Lung microvascular endothelial cell (primary cell): ENCODE measurements at regions not wholly inside any gene's neighbourhood (a gene's known extent, or its start where the extent isn't known, plus 50 kb on each side); places are given as distances from the start of the nearest gene placed in this dataset.
"Not testable (repeated sequence)": the region's sequence is repeated elsewhere in the genome, so short reads cannot be mapped to it uniquely, and the experiment has no call there.

Source experiments
- DNase-seq, 2 donors: peaks; one replicate each; pipeline versions ENCODE4 v3.0.0 to v3.0.0-alpha.2; 2010; ENCODE audit warnings: low read depth in 2 of 2

DNA sequence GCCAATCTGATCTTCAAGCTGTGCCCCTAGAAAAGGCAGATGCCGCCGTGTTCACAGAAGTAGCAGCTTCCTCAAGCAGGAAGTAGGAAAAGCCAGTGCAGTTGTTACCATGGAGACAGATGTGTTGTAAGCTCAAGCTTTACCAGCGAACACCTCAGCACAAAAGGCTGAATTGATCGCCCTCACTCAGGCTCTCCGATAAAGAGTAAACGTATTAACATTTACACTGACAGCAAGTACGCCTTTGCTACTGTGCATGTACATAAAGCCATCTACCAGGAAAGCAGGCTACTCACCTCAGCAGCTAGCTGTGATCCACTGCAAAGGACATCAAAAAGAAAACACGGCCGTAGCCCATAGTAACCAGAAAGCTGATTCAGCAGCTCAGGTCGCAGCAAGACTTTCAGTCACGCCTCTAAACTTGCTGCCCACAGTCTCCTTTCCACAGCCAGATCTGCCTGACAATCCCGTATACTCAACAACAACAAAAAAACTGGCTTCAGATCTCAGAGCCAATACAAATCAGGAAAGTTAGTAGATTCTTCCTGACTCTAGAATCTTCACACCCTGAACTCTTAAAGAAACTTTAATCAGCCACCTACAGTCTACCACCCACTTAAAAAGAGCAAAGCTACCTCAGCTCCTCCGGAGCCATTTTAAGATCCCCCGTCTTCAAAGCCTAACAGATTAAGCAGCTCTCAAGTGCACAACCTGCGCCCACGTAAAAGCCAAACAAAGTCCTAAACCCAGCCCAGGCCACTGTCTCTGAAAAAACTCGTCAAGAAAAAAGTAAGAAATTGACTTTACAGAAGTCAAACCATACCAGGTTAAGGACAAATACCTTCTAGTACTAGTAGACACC is 160.0 kb downstream of the DEFB131A start:
- DNase-seq: not testable (repeated sequence)

DNA sequence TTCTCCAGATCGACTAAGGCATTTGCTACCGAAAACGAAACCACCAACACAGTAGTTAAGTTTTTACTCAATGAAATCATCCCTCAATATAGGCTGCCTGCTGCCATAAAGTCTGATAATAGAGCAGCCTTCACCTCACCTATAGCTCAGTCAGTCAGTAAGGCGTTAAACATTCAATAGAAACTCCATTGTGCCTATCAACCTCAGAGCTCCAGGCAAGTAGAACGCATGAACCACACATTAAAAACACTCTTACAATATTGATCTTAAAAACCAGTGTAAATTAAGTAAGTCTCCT is 160.6 kb downstream of the DEFB131A start:
- not testable (repeated sequence) for DNase-seq

DNA sequence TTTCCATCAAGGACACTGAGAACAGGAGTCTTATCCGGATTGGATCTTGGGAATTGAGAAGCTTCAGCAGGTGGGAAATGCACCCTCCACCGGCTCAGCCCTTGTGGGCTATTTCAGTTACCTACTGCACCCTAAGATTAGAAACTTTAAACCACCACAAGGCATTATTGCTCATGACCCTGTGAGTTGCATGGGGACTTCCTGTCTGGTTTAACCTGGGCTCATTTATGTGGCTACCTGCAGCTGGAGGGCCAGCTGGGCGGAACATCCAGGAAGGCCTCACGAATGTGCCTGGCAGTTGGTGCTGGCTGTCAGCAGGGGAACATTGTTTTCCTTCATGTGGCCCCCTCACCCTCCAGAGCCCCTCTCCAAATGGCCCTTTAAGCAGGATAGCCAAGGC is 164.1 kb downstream of the DEFB131A start:
- DNase-seq: no peak

DNA sequence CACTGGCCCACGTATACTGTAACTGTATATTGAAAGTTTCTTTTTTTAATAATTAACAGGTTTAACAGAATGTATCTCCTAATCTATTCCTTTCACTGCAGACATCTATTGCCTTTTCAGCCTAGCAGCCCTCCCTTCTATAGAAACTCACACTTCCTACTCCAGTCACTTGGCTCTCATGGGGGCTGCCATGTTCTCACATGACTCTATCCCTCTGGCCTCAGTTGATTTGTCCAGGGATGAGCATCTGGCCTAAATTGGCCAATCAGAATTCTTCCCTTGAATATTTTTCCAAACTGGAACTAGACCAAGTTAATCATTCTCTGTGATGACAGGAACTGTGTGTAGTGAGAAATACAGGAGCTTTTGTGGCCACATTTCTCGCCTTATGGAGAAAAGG is 166.1 kb downstream of the DEFB131A start:
- not testable (repeated sequence) for DNase-seq

DNA sequence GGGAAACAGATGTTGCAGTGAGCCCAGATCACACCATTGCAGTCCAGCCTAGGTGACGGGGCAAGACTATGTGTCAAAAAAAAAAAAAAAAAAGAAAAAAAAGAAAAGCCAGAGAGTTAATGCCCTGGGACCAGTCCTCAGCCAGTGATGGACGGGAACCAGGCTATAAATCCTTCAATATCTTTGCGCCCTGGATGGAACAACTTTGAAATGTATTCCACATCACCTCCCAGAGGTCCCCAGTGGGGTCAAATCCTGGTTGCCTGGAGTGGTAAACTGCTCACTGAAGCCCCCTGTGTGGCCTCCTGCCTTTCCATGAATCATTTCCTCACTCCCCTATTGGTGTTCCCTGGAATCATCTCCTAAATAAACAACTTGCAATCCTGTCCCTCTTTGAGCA is 166.9 kb downstream of the DEFB131A start:
- DNase-seq: no peak

DNA sequence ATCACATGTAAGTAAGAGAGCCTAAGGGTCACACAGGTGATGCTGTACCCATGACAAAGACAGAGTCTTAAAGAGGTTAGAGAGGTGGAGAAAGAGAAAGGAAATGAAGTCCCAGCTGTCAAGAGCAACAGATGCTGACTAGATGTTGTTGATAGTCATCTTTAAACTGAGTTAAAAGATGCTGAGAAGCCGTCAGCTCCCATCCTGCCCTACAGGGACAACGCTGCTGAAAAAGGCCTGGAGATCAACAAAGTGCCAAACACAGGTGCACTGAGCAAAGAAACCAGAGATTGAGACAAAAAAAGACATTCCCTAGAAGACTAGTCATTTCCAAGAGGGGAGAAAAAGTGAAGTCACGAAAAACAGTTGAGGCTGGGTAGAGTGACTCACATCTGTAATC is 145.0 kb upstream of the DRD5 start:
- not testable (repeated sequence) for DNase-seq

DNA sequence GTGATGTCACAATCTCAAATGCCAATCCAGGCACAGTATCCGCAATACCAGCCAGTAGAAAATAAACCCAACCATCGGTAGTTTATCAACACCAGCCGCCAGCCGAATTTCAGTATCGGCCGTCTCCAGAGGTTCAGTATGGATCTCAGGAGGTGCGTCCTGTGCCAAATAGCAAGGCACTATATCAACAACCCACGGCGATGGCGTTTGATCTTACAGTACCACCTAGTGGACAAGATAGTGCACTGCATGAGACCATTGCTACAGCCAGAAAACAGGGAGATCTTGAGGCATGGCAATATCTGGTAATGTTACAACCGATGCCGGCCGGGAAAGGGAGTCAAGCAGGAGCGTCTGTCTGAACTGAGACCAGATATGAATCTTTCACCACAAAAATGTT is 121.8 kb upstream of the DRD5 start:
- peak in 1 of 2 donors; percentile 1 for DNase-seq

DNA sequence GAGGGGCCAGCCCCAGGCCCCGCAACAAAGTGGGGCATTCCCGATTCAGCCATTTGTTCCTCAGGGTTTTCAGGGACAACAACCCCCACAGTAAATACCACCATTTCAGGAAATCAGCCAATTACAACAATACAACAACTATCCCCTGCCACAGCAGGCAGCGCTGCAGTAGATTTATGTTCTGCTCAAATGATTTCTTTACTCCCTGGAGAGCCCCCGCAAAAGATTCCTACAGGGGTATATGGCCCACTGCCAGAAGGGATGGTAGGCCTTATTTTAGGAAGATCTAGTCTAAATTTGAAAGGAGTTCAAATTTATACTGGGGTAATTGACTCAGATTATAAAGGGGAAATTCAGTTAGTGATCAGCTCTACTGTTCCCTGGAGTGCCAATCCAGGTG is 120.5 kb upstream of the DRD5 start:
- peak in 1 of 2 donors; percentile 20 for DNase-seq

DNA sequence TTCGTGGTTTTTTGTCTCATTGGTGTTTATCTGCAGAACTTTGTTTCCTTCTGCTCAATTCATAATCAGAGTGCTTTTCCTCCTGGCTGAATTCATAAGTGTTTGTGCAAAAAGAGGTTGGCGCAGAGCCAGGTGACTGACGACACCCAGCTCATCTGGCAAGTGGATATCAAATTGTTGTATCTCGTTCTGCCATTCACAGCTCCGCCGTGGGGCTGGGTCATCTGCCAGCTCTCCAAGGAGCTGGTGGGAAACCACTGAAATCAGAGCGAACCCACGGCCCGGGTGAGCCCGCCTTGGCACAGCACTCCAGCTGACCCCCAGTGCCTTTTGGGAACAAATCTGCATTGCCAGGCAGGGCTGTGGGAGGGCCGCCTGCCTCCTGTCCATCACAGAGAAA is 110.7 kb upstream of the DRD5 start:
- DNase-seq: not testable (repeated sequence)

DNA sequence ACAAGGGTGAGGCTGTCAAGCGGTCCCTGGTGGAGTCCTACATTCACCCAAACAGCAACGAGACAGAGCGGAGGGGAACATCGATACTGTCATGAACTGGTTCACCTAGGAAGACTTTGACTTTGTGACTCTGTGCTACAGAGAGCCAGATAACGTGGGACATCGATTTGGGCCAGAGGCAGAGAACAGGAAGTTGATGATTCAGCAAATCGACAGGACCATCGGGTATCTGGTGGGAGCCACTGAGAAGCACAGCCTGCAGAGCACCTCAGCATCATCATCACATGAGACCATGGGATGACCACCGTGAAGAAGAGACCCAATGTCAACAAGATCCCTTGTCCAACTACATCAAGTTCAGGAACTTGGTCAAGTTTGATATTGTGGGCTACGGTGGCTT is 104.1 kb upstream of the DRD5 start:
- not testable (repeated sequence) for DNase-seq

DNA sequence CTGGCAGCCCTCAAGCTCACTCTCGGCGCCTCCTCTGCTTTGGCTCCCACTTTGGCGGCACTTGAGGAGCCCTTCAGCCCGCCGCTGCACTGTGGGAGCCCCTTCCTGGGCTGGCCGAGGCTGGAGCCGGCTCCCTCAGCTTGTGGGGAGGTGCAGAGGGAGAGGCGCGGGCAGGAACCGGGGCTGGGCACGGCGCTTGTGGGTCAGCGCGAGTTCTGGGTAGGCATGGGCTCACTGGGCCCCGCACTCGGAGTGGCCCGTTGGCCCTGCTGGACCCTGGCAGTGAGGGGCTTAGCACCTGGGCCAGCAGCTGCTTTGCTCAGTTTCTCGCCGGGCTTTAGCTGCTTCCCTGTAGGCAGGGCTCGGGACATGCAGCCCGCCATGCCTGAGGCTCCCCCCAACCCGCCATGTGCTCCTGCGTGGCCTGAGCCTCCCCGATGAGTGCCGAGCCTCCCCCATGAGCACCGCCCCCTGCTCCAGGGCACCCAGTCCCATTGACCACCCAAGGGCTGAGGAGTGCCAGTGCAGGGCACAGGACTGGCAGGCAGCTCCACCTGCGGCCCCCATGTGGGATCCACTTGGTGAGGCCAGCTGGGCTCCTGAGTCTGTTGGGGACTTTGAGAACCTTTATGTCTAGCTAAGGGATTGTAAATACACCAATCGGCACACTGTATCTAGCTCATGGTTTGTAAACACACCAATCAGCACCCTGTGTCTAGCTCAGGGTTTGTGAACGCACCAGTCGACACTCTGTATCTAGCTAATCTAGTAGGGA is 101.5 kb upstream of the DRD5 start:
- no peak for DNase-seq

DNA sequence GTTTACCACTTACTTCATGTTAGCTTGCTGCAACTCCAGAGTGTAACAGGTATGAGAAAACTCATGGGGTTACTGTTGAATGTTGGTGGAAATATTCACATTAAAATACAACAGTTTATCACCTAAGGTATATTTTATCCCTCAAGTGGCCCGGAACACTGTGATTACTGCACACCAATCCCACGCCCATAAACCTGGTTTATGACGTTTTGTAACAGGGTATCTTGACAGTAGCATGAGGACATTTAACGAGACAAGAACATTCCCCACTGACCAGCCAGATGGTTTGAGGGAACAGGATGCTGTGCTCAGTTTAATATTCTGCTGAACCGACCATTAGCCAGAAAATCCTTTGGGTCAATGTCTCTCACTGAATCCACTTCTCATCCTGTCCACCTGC is 98.3 kb upstream of the DRD5 start:
- not testable (repeated sequence) for DNase-seq

DNA sequence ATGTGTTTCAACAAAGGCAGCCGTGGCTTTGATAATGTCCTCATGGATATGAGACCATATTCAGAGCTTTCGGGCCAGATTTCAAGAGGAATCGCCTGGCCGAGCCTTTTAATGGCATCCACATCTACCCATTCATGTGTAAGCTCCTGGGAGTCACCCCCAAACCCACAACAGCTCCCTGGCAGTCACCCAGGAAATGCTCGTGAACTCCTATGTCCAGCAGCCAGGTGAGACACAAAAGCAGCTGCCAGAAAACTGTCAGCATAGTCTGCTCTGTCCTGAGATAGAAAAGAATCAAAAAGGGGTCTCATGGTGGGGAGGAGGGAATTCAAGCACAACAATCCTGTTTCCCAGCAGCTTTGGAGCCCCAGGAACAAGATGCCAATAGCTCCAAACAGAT is 96.4 kb upstream of the DRD5 start:
- not testable (repeated sequence) for DNase-seq

DNA sequence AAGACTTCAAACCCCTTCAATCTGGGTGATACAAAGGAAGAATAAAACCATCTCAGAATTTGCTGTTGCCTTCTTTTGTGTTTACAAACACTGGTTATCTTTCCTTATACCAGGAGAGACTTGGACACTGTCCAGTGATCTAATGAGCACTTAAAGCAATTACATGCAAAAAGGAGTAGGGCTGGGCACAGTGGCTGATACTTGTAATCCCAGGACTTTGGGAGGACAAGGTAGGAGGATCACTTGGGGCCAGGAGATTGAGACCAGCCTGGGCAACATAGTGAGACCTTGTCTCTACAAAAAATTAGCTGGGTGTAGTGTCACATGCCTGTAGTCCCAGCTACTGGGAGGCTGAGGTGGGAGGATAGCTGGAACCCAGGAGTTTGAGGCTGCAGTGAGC is 95.7 kb upstream of the DRD5 start:
- DNase-seq: no peak

DNA sequence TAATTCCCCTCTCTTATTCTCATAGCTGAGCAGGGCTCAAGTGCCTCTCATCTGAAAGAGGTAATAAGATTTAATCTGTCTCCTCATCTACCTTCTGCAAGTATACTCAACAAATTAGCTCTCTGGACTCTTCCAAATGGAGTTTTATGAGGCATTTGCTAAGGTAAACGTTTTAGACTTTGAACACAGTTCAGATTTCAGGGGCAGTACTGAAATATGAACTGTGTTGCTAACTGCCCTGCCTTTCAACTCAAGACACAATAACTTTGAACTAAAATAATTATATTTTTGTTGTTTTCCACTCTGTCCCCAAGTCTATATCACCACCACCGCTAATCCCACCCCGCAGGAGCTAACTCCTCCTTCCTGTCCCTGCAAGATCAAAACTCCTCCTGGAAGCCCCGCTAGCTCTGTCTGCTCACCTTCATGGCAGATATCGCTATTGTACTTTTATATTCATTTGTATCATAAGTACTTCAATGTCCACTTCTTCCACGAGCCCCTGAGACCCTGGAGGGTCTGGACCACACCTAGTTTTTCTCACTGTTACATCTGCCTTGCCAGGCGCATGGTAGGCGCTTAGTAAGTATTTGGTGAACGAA is 90.7 kb upstream of the DRD5 start:
- not testable (repeated sequence) for DNase-seq

DNA sequence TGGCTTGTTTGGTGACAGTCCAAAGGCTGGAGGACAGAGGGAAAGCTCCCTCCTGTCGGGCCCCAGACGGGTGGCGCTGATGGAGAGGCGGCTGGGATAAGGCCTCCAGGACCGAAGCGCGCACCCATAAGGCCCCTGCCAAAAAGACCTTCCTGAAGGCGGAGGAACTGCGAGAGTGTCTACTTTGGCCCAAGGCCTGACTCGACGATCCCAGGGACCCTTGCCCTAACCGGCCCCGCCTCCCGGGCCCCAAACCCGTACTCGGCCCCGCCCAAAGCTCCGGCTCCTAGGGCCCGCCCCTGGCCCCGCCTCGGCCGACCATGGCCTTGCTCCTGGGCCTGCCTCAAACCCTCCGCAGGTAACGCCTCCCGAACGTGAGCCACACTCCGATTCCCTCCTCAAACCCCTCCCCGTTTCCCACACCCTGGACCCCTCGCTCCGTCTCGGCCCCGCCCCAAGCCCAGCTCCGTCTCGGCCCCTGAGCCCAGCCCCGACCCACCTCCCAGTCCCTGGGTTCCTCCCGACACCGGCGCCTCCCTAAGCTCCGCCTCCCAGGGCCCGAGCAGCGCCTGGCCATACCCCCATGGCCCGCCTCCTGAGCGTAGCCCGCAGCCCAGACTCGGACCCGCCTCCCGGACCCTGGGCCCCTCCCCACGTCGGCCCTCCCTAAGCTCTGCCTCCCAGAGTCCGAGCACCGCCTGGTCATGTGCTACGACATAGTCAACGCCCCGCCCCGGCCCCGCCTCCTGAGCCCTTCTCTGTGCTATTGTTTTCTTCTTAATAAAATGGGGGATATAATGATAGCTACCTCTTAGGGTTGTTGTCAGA is 90.0 kb upstream of the DRD5 start:
- peak; percentile 83 to 92 for DNase-seq

DNA sequence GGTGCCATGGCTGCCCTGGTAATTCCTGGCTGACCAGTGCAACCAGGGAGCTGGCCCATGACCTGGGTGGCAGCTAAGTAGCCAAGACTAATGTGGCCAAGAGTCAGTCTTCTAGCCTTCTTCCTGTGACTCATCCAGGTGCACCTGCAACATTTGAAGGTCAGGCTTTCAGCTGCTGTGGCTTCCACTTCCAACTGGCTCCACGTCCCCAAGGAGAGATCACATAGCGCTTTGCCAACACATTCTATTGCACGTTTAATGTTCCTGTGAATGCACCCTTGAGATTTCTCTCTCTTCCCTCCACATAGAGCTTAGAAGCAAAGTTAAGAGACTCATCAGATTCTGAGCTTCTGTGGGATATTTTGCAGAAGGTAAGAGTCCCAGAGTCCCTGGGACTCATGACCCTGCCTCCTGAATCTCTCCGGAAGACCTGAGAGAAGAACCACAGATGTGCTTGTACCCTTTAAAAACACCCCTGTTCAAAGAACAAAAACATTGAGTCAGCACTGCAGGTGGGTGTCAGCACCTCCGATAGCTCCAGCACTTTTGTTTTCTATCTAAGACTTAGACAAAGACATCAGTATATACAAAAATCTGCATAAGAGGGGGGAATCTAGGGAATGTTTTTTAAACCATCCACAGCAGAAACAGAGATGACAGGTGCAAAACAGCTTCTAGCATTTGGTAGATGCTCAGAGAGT is 88.5 kb upstream of the DRD5 start:
- DNase-seq: not testable (repeated sequence)

DNA sequence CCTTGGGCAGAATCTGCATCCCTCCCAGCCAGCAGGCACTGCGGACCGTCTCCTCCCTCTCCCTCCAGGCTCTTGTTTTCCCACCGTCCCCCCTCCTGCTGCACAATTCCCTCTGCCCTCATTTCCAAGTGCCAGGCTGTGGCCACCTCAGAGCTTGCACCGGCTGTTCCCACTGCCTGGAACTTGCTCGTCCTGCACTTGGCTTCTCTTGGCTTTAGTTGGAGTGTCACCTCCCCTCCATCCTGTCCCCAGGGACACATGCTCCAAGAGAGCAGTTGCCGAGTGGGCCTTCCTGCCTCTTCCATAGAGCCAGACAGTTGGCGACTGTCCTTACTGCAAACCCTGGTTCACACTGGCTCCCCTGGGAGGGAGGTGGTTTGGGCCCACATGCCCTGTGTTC is 87.0 kb upstream of the DRD5 start:
- DNase-seq: not testable (repeated sequence)

DNA sequence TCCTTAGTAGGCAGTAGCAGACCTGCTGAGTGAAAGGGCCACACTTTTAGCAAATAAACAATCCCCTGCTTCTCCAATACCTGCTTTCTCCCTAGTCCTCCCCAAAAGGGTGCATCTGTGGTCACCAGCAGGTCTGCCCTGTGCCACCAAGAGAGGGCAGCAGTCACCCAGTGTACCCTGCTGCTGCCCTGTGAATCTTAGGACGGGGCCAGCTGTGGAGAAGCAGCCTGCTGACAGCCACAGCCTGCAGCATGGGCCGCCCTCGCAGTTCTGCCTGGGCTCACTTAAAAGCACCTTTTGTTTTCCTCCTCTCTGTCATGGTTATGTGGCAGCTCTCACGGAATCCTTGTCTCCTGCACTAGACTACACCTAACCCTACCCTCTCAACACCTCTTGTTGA is 85.4 kb upstream of the DRD5 start:
- peak in 1 of 2 donors; percentile 33 for DNase-seq

DNA sequence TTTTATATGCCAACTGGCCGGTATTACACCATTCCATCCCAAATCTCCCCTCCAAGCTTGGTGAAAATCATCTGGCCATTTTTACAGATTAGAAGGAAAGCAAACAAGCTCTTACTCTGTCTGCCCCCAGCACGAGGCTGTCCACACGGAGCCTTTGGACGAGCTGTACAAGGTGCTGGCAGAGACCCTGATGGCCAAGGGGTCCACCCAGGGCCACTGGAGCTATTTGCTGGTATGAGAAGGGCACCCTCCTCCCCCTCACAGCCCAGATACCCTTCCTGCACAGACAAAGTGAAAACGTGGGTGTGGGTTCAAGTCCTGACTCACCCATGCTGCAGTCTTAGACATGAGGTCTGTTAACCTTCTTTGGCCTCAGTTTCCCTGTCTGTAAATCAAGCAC is 84.9 kb upstream of the DRD5 start:
- DNase-seq: not testable (repeated sequence)

DNA sequence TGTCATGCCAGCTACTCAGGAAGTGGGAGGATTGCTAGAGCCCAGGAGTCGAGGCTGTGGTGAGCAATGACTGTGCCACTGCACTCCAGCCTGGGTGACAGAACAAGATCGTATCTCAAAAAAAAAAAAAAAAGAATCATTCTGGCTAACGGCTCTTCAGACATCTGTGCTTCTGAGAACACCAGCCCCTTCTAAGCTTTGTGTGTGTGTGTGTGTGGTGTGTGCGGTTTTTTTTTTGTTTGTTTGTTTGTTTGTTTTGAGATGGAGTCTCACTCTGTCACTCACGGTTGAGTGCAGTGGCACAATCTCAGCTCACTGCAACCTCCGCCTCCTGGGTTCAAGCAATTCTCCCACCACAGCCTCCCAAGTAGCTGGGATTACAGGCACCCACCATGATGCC is 79.4 kb upstream of the DRD5 start:
- DNase-seq: not testable (repeated sequence)
